ENCODE measurements at regions not wholly inside any gene's neighbourhood (a gene's known extent, or its start where the extent isn't known, plus 50 kb on each side); places are given as distances from the start of the nearest gene placed in this dataset.
"Not testable (repeated sequence)": the region's sequence is repeated elsewhere in the genome, so short reads cannot be mapped to it uniquely, and the experiment has no call there.

GRCh38 chrX:146054311-146054710, 236.7 kb downstream of the SLITRK2 start:
- DNase-seq (ENCODE audit: low read depth), result no peak
- TF ChIP-seq CTCF (conservative IDR thresholded peaks at IDR 0.05; ENCODE audit: control insufficient read depth, insufficient read depth, low read depth, low read length), result no peak
- H3K4me3 ChIP-seq (ENCODE audit: control insufficient read depth, low read depth, low read length), result no peak overlapping the region

GRCh38 chrX:146055733-146056132, 238.1 kb downstream of the SLITRK2 start:
- no peak overlapping the region for H3K4me3 ChIP-seq (ENCODE audit: control insufficient read depth, low read depth, low read length)
- no peak for DNase-seq (ENCODE audit: low read depth)
- TF ChIP-seq CTCF (conservative IDR thresholded peaks at IDR 0.05; ENCODE audit: control insufficient read depth, insufficient read depth, low read depth, low read length), result no peak

- TF ChIP-seq CTCF (conservative IDR thresholded peaks at IDR 0.05; ENCODE audit: control insufficient read depth, insufficient read depth, low read depth, low read length), result no peak
- DNase-seq (ENCODE audit: low read depth), result no peak
- H3K4me3 ChIP-seq (ENCODE audit: control insufficient read depth, low read depth, low read length), result no peak overlapping the region
Observed at GRCh38 chrX:146056511-146057081, 239.0 kb downstream of the SLITRK2 start.

GRCh38 chrX:146064156-146064555, 246.5 kb downstream of the SLITRK2 start:
- DNase-seq (ENCODE audit: low read depth), result no peak
- TF ChIP-seq CTCF (conservative IDR thresholded peaks at IDR 0.05; ENCODE audit: control insufficient read depth, insufficient read depth, low read depth, low read length), result no peak
- H3K4me3 ChIP-seq (ENCODE audit: control insufficient read depth, low read depth, low read length), result no peak overlapping the region

- no peak overlapping the region for H3K4me3 ChIP-seq (ENCODE audit: control insufficient read depth, low read depth, low read length)
- no peak for DNase-seq (ENCODE audit: low read depth)
- no peak for TF ChIP-seq CTCF (conservative IDR thresholded peaks at IDR 0.05; ENCODE audit: control insufficient read depth, insufficient read depth, low read depth, low read length)
Observed at GRCh38 chrX:146090732-146091131, 273.1 kb downstream of the SLITRK2 start.

- no peak for TF ChIP-seq CTCF (conservative IDR thresholded peaks at IDR 0.05; ENCODE audit: control insufficient read depth, insufficient read depth, low read depth, low read length)
- H3K4me3 ChIP-seq (ENCODE audit: control insufficient read depth, low read depth, low read length), result no peak overlapping the region
- no peak for DNase-seq (ENCODE audit: low read depth)
Observed at GRCh38 chrX:146109362-146109761, 291.7 kb downstream of the SLITRK2 start.

- not testable (repeated sequence) for H3K4me3 ChIP-seq (ENCODE audit: control insufficient read depth, low read depth, low read length); DNase-seq (ENCODE audit: low read depth)
Observed at GRCh38 chrX:146119074-146119473, 301.4 kb downstream of the SLITRK2 start.

All from fibroblast of mammary gland (primary cell).